GM18870 (cell line): ENCODE measurements at regions not wholly inside any gene's neighbourhood (a gene's known extent, or its start where the extent isn't known, plus 50 kb on each side); places are given as distances from the start of the nearest gene placed in this dataset.

Experiments used
- ATAC-seq: cut with Tn5 transposase; IDR thresholded peaks from one replicate; pipeline ENCODE4 v1.9.1; 2021; ENCODE audit warnings: moderate library complexity; ENCODE audit not compliant: unreplicated experiment

- ATAC-seq: no peak
Measured at GRCh38 chr14:38850664-38851063, 252.4 kb downstream of the SEC23A start.

GRCh38 chr14:38848243-38848935 is 254.6 kb downstream of the SEC23A start:
- ATAC-seq: no peak

GRCh38 chr14:38847161-38847560 is 255.9 kb downstream of the SEC23A start:
- no peak for ATAC-seq

- no peak for ATAC-seq
Measured at GRCh38 chr14:38839694-38840365, 263.2 kb downstream of the SEC23A start.

GRCh38 chr14:38838979-38839323 is 264.1 kb downstream of the SEC23A start:
- ATAC-seq: no peak

GRCh38 chr14:38838049-38838978 is 264.7 kb downstream of the SEC23A start:
- ATAC-seq: no peak

- no peak for ATAC-seq
Measured at GRCh38 chr14:38837343-38838048, 265.5 kb downstream of the SEC23A start.

- ATAC-seq: no peak
Measured at GRCh38 chr14:38836539-38836938, 266.5 kb downstream of the SEC23A start.

GRCh38 chr14:38835874-38836273 is 267.2 kb downstream of the SEC23A start:
- no peak for ATAC-seq

- no peak for ATAC-seq
Measured at GRCh38 chr14:38828183-38828827, 274.7 kb downstream of the SEC23A start.

- no peak for ATAC-seq
Measured at GRCh38 chr14:38824706-38825105, 278.3 kb downstream of the SEC23A start.

- ATAC-seq: no peak
Measured at GRCh38 chr14:38818555-38818954, 284.5 kb downstream of the SEC23A start.

GRCh38 chr14:38808734-38809455 is 294.1 kb downstream of the SEC23A start:
- no peak for ATAC-seq

GRCh38 chr14:38799671-38800070 is 303.4 kb downstream of the SEC23A start:
- no peak for ATAC-seq

- ATAC-seq: no peak
Measured at GRCh38 chr14:38794677-38795076, 308.4 kb downstream of the SEC23A start.

GRCh38 chr14:38791862-38792261 is 311.2 kb downstream of the SEC23A start:
- no peak for ATAC-seq

GRCh38 chr14:38790916-38791315 is 312.1 kb downstream of the SEC23A start:
- no peak for ATAC-seq

- ATAC-seq: no peak
Measured at GRCh38 chr14:38789805-38790204, 313.2 kb downstream of the SEC23A start.

- no peak for ATAC-seq
Measured at GRCh38 chr14:38788060-38788459, 315.0 kb downstream of the SEC23A start.

- no peak for ATAC-seq
Measured at GRCh38 chr14:38786921-38787320, 316.1 kb downstream of the SEC23A start.
